ENCODE measurements at regions not wholly inside any gene's neighbourhood (a gene's known extent, or its start where the extent isn't known, plus 50 kb on each side); places are given as distances from the start of the nearest gene placed in this dataset.
"Not testable (repeated sequence)": the region's sequence is repeated elsewhere in the genome, so short reads cannot be mapped to it uniquely, and the experiment has no call there.

- H3K4me1 ChIP-seq (ENCODE audit: control insufficient read depth, insufficient read depth, low read length); DNase-seq (ENCODE audit: low read depth, low spot score); H3K9me3 ChIP-seq (ENCODE audit: control insufficient read depth, insufficient read depth, low read length); H3K36me3 ChIP-seq (ENCODE audit: control insufficient read depth, insufficient read depth, low read length); H3K4me3 ChIP-seq (ENCODE audit: low read length); H3K27ac ChIP-seq (ENCODE audit: low read length); H3K27me3 ChIP-seq (ENCODE audit: control insufficient read depth, insufficient read depth, low read length): not testable (repeated sequence)
- WGBS (ENCODE audit: insufficient coverage, insufficient read length) = no CpG with 5 or more reads among the region's 11 CpGs
Observed at GRCh38 chrX:96486687-96487086, 198.0 kb upstream of the DIAPH2 start.

GRCh38 chrX:96502507-96502906 lies 182.1 kb upstream of the DIAPH2 start:
- WGBS (ENCODE audit: insufficient coverage, insufficient read length) = no CpG with 5 or more reads among the region's 2 CpGs
- Histone ChIP-seq H3K36me3 (ENCODE audit: control insufficient read depth, insufficient read depth, low read length) (no peaks in the 10 kb centered on the region), H3K27me3 (ENCODE audit: control insufficient read depth, insufficient read depth, low read length) (no peaks in the 10 kb centered on the region), H3K4me1 (ENCODE audit: control insufficient read depth, insufficient read depth, low read length) (no peaks in the 10 kb centered on the region), H3K9me3 (ENCODE audit: control insufficient read depth, insufficient read depth, low read length) (no peaks in the 10 kb centered on the region), H3K27ac (ENCODE audit: low read length) (no peak overlapping the region), H3K4me3 (ENCODE audit: low read length) (no peak overlapping the region)
- no peak for DNase-seq (ENCODE audit: low read depth, low spot score)

GRCh38 chrX:96529386-96529785 lies 155.3 kb upstream of the DIAPH2 start:
- no CpG with 5 or more reads among the region's 2 CpGs for WGBS (ENCODE audit: insufficient coverage, insufficient read length)
- H3K36me3 ChIP-seq (ENCODE audit: control insufficient read depth, insufficient read depth, low read length); DNase-seq (ENCODE audit: low read depth, low spot score); H3K9me3 ChIP-seq (ENCODE audit: control insufficient read depth, insufficient read depth, low read length); H3K4me1 ChIP-seq (ENCODE audit: control insufficient read depth, insufficient read depth, low read length); H3K27ac ChIP-seq (ENCODE audit: low read length); H3K4me3 ChIP-seq (ENCODE audit: low read length); H3K27me3 ChIP-seq (ENCODE audit: control insufficient read depth, insufficient read depth, low read length): not testable (repeated sequence)

GRCh38 chrX:96538104-96538725 lies 146.4 kb upstream of the DIAPH2 start:
- Histone ChIP-seq H3K4me3 (ENCODE audit: low read length) (no peak overlapping the region), H3K27me3 (ENCODE audit: control insufficient read depth, insufficient read depth, low read length) (no peaks in the 10 kb centered on the region), H3K36me3 (ENCODE audit: control insufficient read depth, insufficient read depth, low read length) (no peaks in the 10 kb centered on the region), H3K9me3 (ENCODE audit: control insufficient read depth, insufficient read depth, low read length) (no peaks in the 10 kb centered on the region), H3K4me1 (ENCODE audit: control insufficient read depth, insufficient read depth, low read length) (no peaks in the 10 kb centered on the region), H3K27ac (ENCODE audit: low read length) (no peak overlapping the region)
- WGBS (ENCODE audit: insufficient coverage, insufficient read length) = no CpG with 5 or more reads among the region's 12 CpGs
- no peak for DNase-seq (ENCODE audit: low read depth, low spot score)

GRCh38 chrX:96540111-96540631 lies 144.5 kb upstream of the DIAPH2 start:
- no peak for DNase-seq (ENCODE audit: low read depth, low spot score)
- Histone ChIP-seq H3K27ac (ENCODE audit: low read length) (no peak overlapping the region), H3K9me3 (ENCODE audit: control insufficient read depth, insufficient read depth, low read length) (no peaks in the 10 kb centered on the region), H3K4me3 (ENCODE audit: low read length) (no peak overlapping the region), H3K36me3 (ENCODE audit: control insufficient read depth, insufficient read depth, low read length) (no peaks in the 10 kb centered on the region), H3K4me1 (ENCODE audit: control insufficient read depth, insufficient read depth, low read length) (no peaks in the 10 kb centered on the region), H3K27me3 (ENCODE audit: control insufficient read depth, insufficient read depth, low read length) (no peaks in the 10 kb centered on the region)
- no CpG with 5 or more reads among the region's 2 CpGs for WGBS (ENCODE audit: insufficient coverage, insufficient read length)

GRCh38 chrX:96546281-96546680 lies 138.4 kb upstream of the DIAPH2 start:
- not testable (repeated sequence) for H3K4me1 ChIP-seq (ENCODE audit: control insufficient read depth, insufficient read depth, low read length); H3K4me3 ChIP-seq (ENCODE audit: low read length); H3K36me3 ChIP-seq (ENCODE audit: control insufficient read depth, insufficient read depth, low read length); H3K27me3 ChIP-seq (ENCODE audit: control insufficient read depth, insufficient read depth, low read length); DNase-seq (ENCODE audit: low read depth, low spot score); H3K9me3 ChIP-seq (ENCODE audit: control insufficient read depth, insufficient read depth, low read length); H3K27ac ChIP-seq (ENCODE audit: low read length)
- WGBS (ENCODE audit: insufficient coverage, insufficient read length) = no CpG with 5 or more reads among the region's 7 CpGs

- Histone ChIP-seq H3K27me3 (ENCODE audit: control insufficient read depth, insufficient read depth, low read length) (no peaks in the 10 kb centered on the region), H3K4me3 (ENCODE audit: low read length) (no peak overlapping the region), H3K4me1 (ENCODE audit: control insufficient read depth, insufficient read depth, low read length) (no peaks in the 10 kb centered on the region), H3K27ac (ENCODE audit: low read length) (no peak overlapping the region), H3K36me3 (ENCODE audit: control insufficient read depth, insufficient read depth, low read length) (no peaks in the 10 kb centered on the region), H3K9me3 (ENCODE audit: control insufficient read depth, insufficient read depth, low read length) (no peaks in the 10 kb centered on the region)
- no peak for DNase-seq (ENCODE audit: low read depth, low spot score)
- no CpG with 5 or more reads among the region's 6 CpGs for WGBS (ENCODE audit: insufficient coverage, insufficient read length)
Observed at GRCh38 chrX:96551322-96551872, 133.2 kb upstream of the DIAPH2 start.

GRCh38 chrX:96556886-96557285 lies 127.8 kb upstream of the DIAPH2 start:
- H3K9me3 ChIP-seq (ENCODE audit: control insufficient read depth, insufficient read depth, low read length) = no peaks in the 10 kb centered on the region
- DNase-seq (ENCODE audit: low read depth, low spot score) = no peak
- no peaks in the 10 kb centered on the region for H3K36me3 ChIP-seq (ENCODE audit: control insufficient read depth, insufficient read depth, low read length)
- H3K4me1 ChIP-seq (ENCODE audit: control insufficient read depth, insufficient read depth, low read length) = no peaks in the 10 kb centered on the region
- no peaks in the 10 kb centered on the region for H3K27me3 ChIP-seq (ENCODE audit: control insufficient read depth, insufficient read depth, low read length)
- no peak overlapping the region for H3K27ac ChIP-seq (ENCODE audit: low read length)
- no peak overlapping the region for H3K4me3 ChIP-seq (ENCODE audit: low read length)
- no CpG with 5 or more reads among the region's 2 CpGs for WGBS (ENCODE audit: insufficient coverage, insufficient read length)

- not testable (repeated sequence) for H3K4me1 ChIP-seq (ENCODE audit: control insufficient read depth, insufficient read depth, low read length); H3K4me3 ChIP-seq (ENCODE audit: low read length); H3K36me3 ChIP-seq (ENCODE audit: control insufficient read depth, insufficient read depth, low read length); H3K27ac ChIP-seq (ENCODE audit: low read length); H3K9me3 ChIP-seq (ENCODE audit: control insufficient read depth, insufficient read depth, low read length); DNase-seq (ENCODE audit: low read depth, low spot score); H3K27me3 ChIP-seq (ENCODE audit: control insufficient read depth, insufficient read depth, low read length)
- no CpG with 5 or more reads among the region's 5 CpGs for WGBS (ENCODE audit: insufficient coverage, insufficient read length)
Observed at GRCh38 chrX:96561129-96561528, 123.5 kb upstream of the DIAPH2 start.

GRCh38 chrX:96563646-96564045 lies 121.0 kb upstream of the DIAPH2 start:
- no peak overlapping the region for H3K27ac ChIP-seq (ENCODE audit: low read length)
- no peak overlapping the region for H3K4me3 ChIP-seq (ENCODE audit: low read length)
- DNase-seq (ENCODE audit: low read depth, low spot score) = no peak
- H3K9me3 ChIP-seq (ENCODE audit: control insufficient read depth, insufficient read depth, low read length) = no peaks in the 10 kb centered on the region
- H3K27me3 ChIP-seq (ENCODE audit: control insufficient read depth, insufficient read depth, low read length) = no peaks in the 10 kb centered on the region
- WGBS (ENCODE audit: insufficient coverage, insufficient read length) = no CpG with 5 or more reads among the region's 1 CpG
- no peaks in the 10 kb centered on the region for H3K36me3 ChIP-seq (ENCODE audit: control insufficient read depth, insufficient read depth, low read length)
- H3K4me1 ChIP-seq (ENCODE audit: control insufficient read depth, insufficient read depth, low read length) = no peaks in the 10 kb centered on the region

GRCh38 chrX:96564595-96564994 lies 120.0 kb upstream of the DIAPH2 start:
- Histone ChIP-seq H3K4me1 (ENCODE audit: control insufficient read depth, insufficient read depth, low read length) (no peaks in the 10 kb centered on the region), H3K27me3 (ENCODE audit: control insufficient read depth, insufficient read depth, low read length) (no peaks in the 10 kb centered on the region), H3K36me3 (ENCODE audit: control insufficient read depth, insufficient read depth, low read length) (no peaks in the 10 kb centered on the region), H3K4me3 (ENCODE audit: low read length) (no peak overlapping the region), H3K27ac (ENCODE audit: low read length) (no peak overlapping the region), H3K9me3 (ENCODE audit: control insufficient read depth, insufficient read depth, low read length) (no peaks in the 10 kb centered on the region)
- WGBS (ENCODE audit: insufficient coverage, insufficient read length) = no CpG with 5 or more reads among the region's 1 CpG
- no peak for DNase-seq (ENCODE audit: low read depth, low spot score)

Data from iPS DF 6.9 (cell line).